ENCODE measurements at regions not wholly inside any gene's neighbourhood (a gene's known extent, or its start where the extent isn't known, plus 50 kb on each side); places are given as distances from the start of the nearest gene placed in this dataset.

GRCh38 chr2:142285480-142285879 is 154.7 kb upstream of the LRP1B start:
- no peak for TF ChIP-seq POLR2AphosphoS5 (IDR thresholded peaks at IDR 0.05; ENCODE audit: low read depth, low read length)
- TF ChIP-seq SIN3A (IDR thresholded peaks at IDR 0.05; ENCODE audit: borderline replicate concordance, insufficient read depth, low read length), result no peak
- TF ChIP-seq FOXP2 (optimal IDR thresholded peaks at IDR 0.05; ENCODE audit: borderline replicate concordance, extremely low read depth, extremely low read length, insufficient read depth), result no peak
- TF ChIP-seq REST (IDR thresholded peaks at IDR 0.05; ENCODE audit: insufficient read depth in 1 of 2, low read depth in 2 of 2, low read length in 2 of 2), result no peak
- TF ChIP-seq TAF1 (IDR thresholded peaks at IDR 0.05; ENCODE audit: borderline replicate concordance, insufficient read depth, low read length), result no peak

- TF ChIP-seq TAF1 (IDR thresholded peaks at IDR 0.05; ENCODE audit: borderline replicate concordance, insufficient read depth, low read length), result no peak
- no peak for TF ChIP-seq REST (IDR thresholded peaks at IDR 0.05; ENCODE audit: insufficient read depth in 1 of 2, low read depth in 2 of 2, low read length in 2 of 2)
These were observed 150.0 kb upstream of the LRP1B start for GRCh38 chr2:142280831-142281230.

- no peak for TF ChIP-seq POLR2AphosphoS5 (IDR thresholded peaks at IDR 0.05; ENCODE audit: low read depth, low read length)
- TF ChIP-seq REST (IDR thresholded peaks at IDR 0.05; ENCODE audit: insufficient read depth in 1 of 2, low read depth in 2 of 2, low read length in 2 of 2), result no peak
- TF ChIP-seq SIN3A (IDR thresholded peaks at IDR 0.05; ENCODE audit: borderline replicate concordance, insufficient read depth, low read length), result no peak
- TF ChIP-seq TAF1 (IDR thresholded peaks at IDR 0.05; ENCODE audit: borderline replicate concordance, insufficient read depth, low read length), result no peak
- no peak for TF ChIP-seq FOXP2 (optimal IDR thresholded peaks at IDR 0.05; ENCODE audit: borderline replicate concordance, extremely low read depth, extremely low read length, insufficient read depth)
These were observed 140.2 kb upstream of the LRP1B start for GRCh38 chr2:142270990-142271389.

- TF ChIP-seq SIN3A (IDR thresholded peaks at IDR 0.05; ENCODE audit: borderline replicate concordance, insufficient read depth, low read length) (no peak), TAF1 (IDR thresholded peaks at IDR 0.05; ENCODE audit: borderline replicate concordance, insufficient read depth, low read length) (no peak), REST (IDR thresholded peaks at IDR 0.05; ENCODE audit: insufficient read depth in 1 of 2, low read depth in 2 of 2, low read length in 2 of 2) (no peak)
These were observed 139.5 kb upstream of the LRP1B start for GRCh38 chr2:142270291-142270690.

GRCh38 chr2:142259356-142259755 is 128.5 kb upstream of the LRP1B start:
- TF ChIP-seq SIN3A (IDR thresholded peaks at IDR 0.05; ENCODE audit: borderline replicate concordance, insufficient read depth, low read length) (no peak), FOXP2 (optimal IDR thresholded peaks at IDR 0.05; ENCODE audit: borderline replicate concordance, extremely low read depth, extremely low read length, insufficient read depth) (no peak), POLR2AphosphoS5 (IDR thresholded peaks at IDR 0.05; ENCODE audit: low read depth, low read length) (no peak), TAF1 (IDR thresholded peaks at IDR 0.05; ENCODE audit: borderline replicate concordance, insufficient read depth, low read length) (no peak), REST (IDR thresholded peaks at IDR 0.05; ENCODE audit: insufficient read depth in 1 of 2, low read depth in 2 of 2, low read length in 2 of 2) (no peak)
